ENCODE measurements at regions not wholly inside any gene's neighbourhood (a gene's known extent, or its start where the extent isn't known, plus 50 kb on each side); places are given as distances from the start of the nearest gene placed in this dataset.
"Not testable (repeated sequence)": the region's sequence is repeated elsewhere in the genome, so short reads cannot be mapped to it uniquely, and the experiment has no call there.

- H4K20me1 ChIP-seq (ENCODE audit: control insufficient read depth, extremely low read depth, insufficient read depth, low read length); H3K27ac ChIP-seq (ENCODE audit: control insufficient read depth, insufficient read depth, low read length); H2AFZ ChIP-seq (ENCODE audit: control insufficient read depth, low read length); H3K79me2 ChIP-seq (ENCODE audit: control insufficient read depth, insufficient read depth, low read length); dilution Hi-C loops (cut with MboI; ENCODE audit: extremely low pct_ligation_motif_present, low sequenced_read_pairs); H3K4me1 ChIP-seq (ENCODE audit: control insufficient read depth, extremely low read depth, insufficient read depth, low read length); H3K27me3 ChIP-seq (ENCODE audit: control insufficient read depth, extremely low read depth, insufficient read depth, low read length); H3K9me3 ChIP-seq (ENCODE audit: control insufficient read depth, low read depth, low read length); H3K36me3 ChIP-seq (ENCODE audit: control insufficient read depth in 2 of 2, extremely low read depth in 1 of 2, insufficient read depth in 2 of 2, low read length in 2 of 2); H3K9me1 ChIP-seq (ENCODE audit: control insufficient read depth, extremely low read depth, insufficient read depth, low read length); FAIRE-seq; H3K9ac ChIP-seq (ENCODE audit: control insufficient read depth, extremely low read depth, insufficient read depth, low read length); DNase-seq (ENCODE audit: low read depth, low spot score): not testable (repeated sequence)
- peak overlapping the region in 2 of 3 experiments; percentile 51 to 96 for H3K4me3 ChIP-seq (ENCODE audit: control insufficient read depth in 2 of 3, extremely low read depth in 1 of 3, insufficient read depth in 2 of 3, low read depth in 1 of 3, low read length in 3 of 3)
- peak overlapping the region; percentile 58 for H3K4me2 ChIP-seq (ENCODE audit: control insufficient read depth, extremely low read depth, insufficient read depth, low read depth, low read length)
Measured at GRCh38 chr9:40993375-40993774, 135.1 kb downstream of the FOXD4L6 start.

GRCh38 chr9:40992472-40992821 is 136.0 kb downstream of the FOXD4L6 start:
- H3K4me3 ChIP-seq (ENCODE audit: control insufficient read depth in 2 of 3, extremely low read depth in 1 of 3, insufficient read depth in 2 of 3, low read depth in 1 of 3, low read length in 3 of 3) = peak overlapping the region; percentile 90 to 96 (median 96)
- H3K9me1 ChIP-seq (ENCODE audit: control insufficient read depth, extremely low read depth, insufficient read depth, low read length); H3K4me1 ChIP-seq (ENCODE audit: control insufficient read depth, extremely low read depth, insufficient read depth, low read length); H3K27me3 ChIP-seq (ENCODE audit: control insufficient read depth, extremely low read depth, insufficient read depth, low read length); H4K20me1 ChIP-seq (ENCODE audit: control insufficient read depth, extremely low read depth, insufficient read depth, low read length); H3K9me3 ChIP-seq (ENCODE audit: control insufficient read depth, low read depth, low read length); FAIRE-seq; H3K79me2 ChIP-seq (ENCODE audit: control insufficient read depth, insufficient read depth, low read length); DNase-seq (ENCODE audit: low read depth, low spot score); H3K36me3 ChIP-seq (ENCODE audit: control insufficient read depth in 2 of 2, extremely low read depth in 1 of 2, insufficient read depth in 2 of 2, low read length in 2 of 2); dilution Hi-C loops (cut with MboI; ENCODE audit: extremely low pct_ligation_motif_present, low sequenced_read_pairs): not testable (repeated sequence)
- peak overlapping the region; percentile 88 for H3K9ac ChIP-seq (ENCODE audit: control insufficient read depth, extremely low read depth, insufficient read depth, low read length)
- peak overlapping the region; percentile 99 for H2AFZ ChIP-seq (ENCODE audit: control insufficient read depth, low read length)
- peak overlapping the region; percentile 86 for H3K27ac ChIP-seq (ENCODE audit: control insufficient read depth, insufficient read depth, low read length)
- peak overlapping the region; percentile 58 for H3K4me2 ChIP-seq (ENCODE audit: control insufficient read depth, extremely low read depth, insufficient read depth, low read depth, low read length)

GRCh38 chr9:40991741-40992471 is 136.6 kb downstream of the FOXD4L6 start:
- peak; percentile 84 for DNase-seq (ENCODE audit: low read depth, low spot score)
- H3K27ac ChIP-seq (ENCODE audit: control insufficient read depth, insufficient read depth, low read length) = peak overlapping the region; percentile 86
- peak overlapping the region; percentile 90 to 96 (median 96) for H3K4me3 ChIP-seq (ENCODE audit: control insufficient read depth in 2 of 3, extremely low read depth in 1 of 3, insufficient read depth in 2 of 3, low read depth in 1 of 3, low read length in 3 of 3)
- dilution Hi-C loops (cut with MboI; ENCODE audit: extremely low pct_ligation_motif_present, low sequenced_read_pairs); H3K27me3 ChIP-seq (ENCODE audit: control insufficient read depth, extremely low read depth, insufficient read depth, low read length); H3K79me2 ChIP-seq (ENCODE audit: control insufficient read depth, insufficient read depth, low read length); H3K9me1 ChIP-seq (ENCODE audit: control insufficient read depth, extremely low read depth, insufficient read depth, low read length); H3K36me3 ChIP-seq (ENCODE audit: control insufficient read depth in 2 of 2, extremely low read depth in 1 of 2, insufficient read depth in 2 of 2, low read length in 2 of 2); FAIRE-seq; H4K20me1 ChIP-seq (ENCODE audit: control insufficient read depth, extremely low read depth, insufficient read depth, low read length); H3K4me1 ChIP-seq (ENCODE audit: control insufficient read depth, extremely low read depth, insufficient read depth, low read length); H3K9me3 ChIP-seq (ENCODE audit: control insufficient read depth, low read depth, low read length): not testable (repeated sequence)
- peak overlapping the region; percentile 88 for H3K9ac ChIP-seq (ENCODE audit: control insufficient read depth, extremely low read depth, insufficient read depth, low read length)
- peak; percentile 54 to 94 (median 84) for TF ChIP-seq CTCF (optimal IDR thresholded peaks at IDR 0.05 in 1 of 3, IDR thresholded peaks at IDR 0.05 in 1 of 3, conservative IDR thresholded peaks at IDR 0.05 in 1 of 3; ENCODE audit: extremely low read depth in 1 of 3, insufficient read depth in 2 of 3, low read length in 3 of 3)
- H2AFZ ChIP-seq (ENCODE audit: control insufficient read depth, low read length) = peak overlapping the region; percentile 99
- peak overlapping the region; percentile 62 for H3K4me2 ChIP-seq (ENCODE audit: control insufficient read depth, extremely low read depth, insufficient read depth, low read depth, low read length)

- Histone ChIP-seq H2AFZ (ENCODE audit: control insufficient read depth, low read length) (peak overlapping the region; percentile 98), H3K27ac (ENCODE audit: control insufficient read depth, insufficient read depth, low read length) (peak overlapping the region; percentile 43), H3K4me2 (ENCODE audit: control insufficient read depth, extremely low read depth, insufficient read depth, low read depth, low read length) (peak overlapping the region; percentile 62), H3K9ac (ENCODE audit: control insufficient read depth, extremely low read depth, insufficient read depth, low read length) (peak overlapping the region; percentile 88), H3K4me3 (ENCODE audit: control insufficient read depth in 2 of 3, extremely low read depth in 1 of 3, insufficient read depth in 2 of 3, low read depth in 1 of 3, low read length in 3 of 3) (peak overlapping the region; percentile 90 to 96 (median 96))
- H3K36me3 ChIP-seq (ENCODE audit: control insufficient read depth in 2 of 2, extremely low read depth in 1 of 2, insufficient read depth in 2 of 2, low read length in 2 of 2); H3K79me2 ChIP-seq (ENCODE audit: control insufficient read depth, insufficient read depth, low read length); dilution Hi-C loops (cut with MboI; ENCODE audit: extremely low pct_ligation_motif_present, low sequenced_read_pairs); H4K20me1 ChIP-seq (ENCODE audit: control insufficient read depth, extremely low read depth, insufficient read depth, low read length); H3K4me1 ChIP-seq (ENCODE audit: control insufficient read depth, extremely low read depth, insufficient read depth, low read length); H3K9me3 ChIP-seq (ENCODE audit: control insufficient read depth, low read depth, low read length); H3K27me3 ChIP-seq (ENCODE audit: control insufficient read depth, extremely low read depth, insufficient read depth, low read length); H3K9me1 ChIP-seq (ENCODE audit: control insufficient read depth, extremely low read depth, insufficient read depth, low read length); FAIRE-seq; DNase-seq (ENCODE audit: low read depth, low spot score): not testable (repeated sequence)
Measured at GRCh38 chr9:40991100-40991740, 137.3 kb downstream of the FOXD4L6 start.
